Endothelial cell (in vitro differentiated cells): ENCODE measurements at regions not wholly inside any gene's neighbourhood (a gene's known extent, or its start where the extent isn't known, plus 50 kb on each side); places are given as distances from the start of the nearest gene placed in this dataset.
"Not testable (repeated sequence)": the region's sequence is repeated elsewhere in the genome, so short reads cannot be mapped to it uniquely, and the experiment has no call there.

Experiments
- DNase-seq: peaks from one replicate; pipeline ENCODE4 v3.0.0; 2021; ENCODE audit warnings: low spot score
- H3K27ac Mint-ChIP-seq: one replicate; pipeline ENCODE4 v1.8.0; 2021; ENCODE audit warnings: mixed read lengths, inconsistent platforms; ENCODE audit not compliant: unreplicated experiment
- H3K27me3 Mint-ChIP-seq: one replicate; pipeline ENCODE4 v1.8.0; 2021; ENCODE audit warnings: mild to moderate bottlenecking, moderate library complexity, mixed read lengths, inconsistent platforms; ENCODE audit not compliant: unreplicated experiment
- H3K36me3 Mint-ChIP-seq: one replicate; pipeline ENCODE4 v1.8.0; 2021; ENCODE audit warnings: mild to moderate bottlenecking, low read depth, mixed read lengths, inconsistent platforms; ENCODE audit not compliant: unreplicated experiment
- H3K4me1 Mint-ChIP-seq: one replicate; pipeline ENCODE4 v1.8.0; 2021; ENCODE audit warnings: mild to moderate bottlenecking, mixed read lengths, inconsistent platforms; ENCODE audit not compliant: unreplicated experiment
- H3K4me3 Mint-ChIP-seq: one replicate; pipeline ENCODE4 v1.8.0; 2021; ENCODE audit warnings: mild to moderate bottlenecking, mixed read lengths, inconsistent platforms; ENCODE audit not compliant: unreplicated experiment
- H3K9me3 Mint-ChIP-seq: one replicate; pipeline ENCODE4 v1.8.0; 2021; ENCODE audit warnings: mixed read lengths, inconsistent platforms; ENCODE audit not compliant: unreplicated experiment
- TF ChIP-seq, protein P1 (sequence below): fragments of 200-600 bp; sonication (generic); IDR thresholded peaks from one replicate; pipeline ENCODE4 v1.5.0; 2021; ENCODE audit warnings: antibody characterized with exemption; ENCODE audit not compliant: unreplicated experiment

- peaks cover 3% of the 10 kb centered on the region for H3K36me3 Mint-ChIP-seq
- H3K27ac Mint-ChIP-seq: no peak overlapping the region
- TF ChIP-seq, protein P1, sequence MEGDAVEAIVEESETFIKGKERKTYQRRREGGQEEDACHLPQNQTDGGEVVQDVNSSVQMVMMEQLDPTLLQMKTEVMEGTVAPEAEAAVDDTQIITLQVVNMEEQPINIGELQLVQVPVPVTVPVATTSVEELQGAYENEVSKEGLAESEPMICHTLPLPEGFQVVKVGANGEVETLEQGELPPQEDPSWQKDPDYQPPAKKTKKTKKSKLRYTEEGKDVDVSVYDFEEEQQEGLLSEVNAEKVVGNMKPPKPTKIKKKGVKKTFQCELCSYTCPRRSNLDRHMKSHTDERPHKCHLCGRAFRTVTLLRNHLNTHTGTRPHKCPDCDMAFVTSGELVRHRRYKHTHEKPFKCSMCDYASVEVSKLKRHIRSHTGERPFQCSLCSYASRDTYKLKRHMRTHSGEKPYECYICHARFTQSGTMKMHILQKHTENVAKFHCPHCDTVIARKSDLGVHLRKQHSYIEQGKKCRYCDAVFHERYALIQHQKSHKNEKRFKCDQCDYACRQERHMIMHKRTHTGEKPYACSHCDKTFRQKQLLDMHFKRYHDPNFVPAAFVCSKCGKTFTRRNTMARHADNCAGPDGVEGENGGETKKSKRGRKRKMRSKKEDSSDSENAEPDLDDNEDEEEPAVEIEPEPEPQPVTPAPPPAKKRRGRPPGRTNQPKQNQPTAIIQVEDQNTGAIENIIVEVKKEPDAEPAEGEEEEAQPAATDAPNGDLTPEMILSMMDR: no peak
- H3K4me1 Mint-ChIP-seq: no peaks in the 10 kb centered on the region
- H3K27me3 Mint-ChIP-seq: peaks cover 2% of the 10 kb centered on the region
- DNase-seq: no peak
- no peak overlapping the region for H3K4me3 Mint-ChIP-seq
- H3K9me3 Mint-ChIP-seq: no peaks in the 10 kb centered on the region
Measured at GRCh38 chr1:90864681-90865080, 147.6 kb upstream of the BARHL2 start.

DNA sequence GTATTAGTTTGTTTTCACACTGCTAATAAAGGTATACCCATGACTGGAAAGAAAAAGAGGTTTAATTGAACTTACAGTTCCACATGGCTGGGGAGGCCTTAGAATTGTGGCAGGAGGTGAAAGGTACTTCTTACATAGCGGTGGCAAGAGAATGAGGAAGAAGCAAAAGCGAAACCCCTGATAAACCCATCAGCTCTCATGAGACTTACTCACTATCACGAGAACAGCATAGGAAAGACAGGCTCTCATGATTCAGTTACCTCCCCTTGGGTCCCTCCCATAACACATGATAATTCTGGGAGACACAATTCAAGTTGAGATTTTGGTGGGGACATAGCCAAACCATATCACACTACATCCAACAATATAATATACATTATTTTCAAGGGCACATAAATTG, 145.7 kb upstream of the BARHL2 start:
- Mint-ChIP-seq H3K4me1 (no peaks in the 10 kb centered on the region), H3K27ac (no peak overlapping the region), H3K36me3 (peaks cover 3% of the 10 kb centered on the region), H3K9me3 (no peaks in the 10 kb centered on the region), H3K27me3 (peaks cover 3% of the 10 kb centered on the region), H3K4me3 (no peak overlapping the region)
- no peak for DNase-seq
- TF ChIP-seq, protein P1: no peak

GRCh38 chr1:90861421-90861820, 144.3 kb upstream of the BARHL2 start:
- not testable (repeated sequence) for H3K4me1 Mint-ChIP-seq, DNase-seq, H3K4me3 Mint-ChIP-seq, H3K27ac Mint-ChIP-seq, H3K9me3 Mint-ChIP-seq, H3K27me3 Mint-ChIP-seq, H3K36me3 Mint-ChIP-seq

- no peak overlapping the region for H3K4me3 Mint-ChIP-seq
- TF ChIP-seq, protein P1: no peak
- no peaks in the 10 kb centered on the region for H3K9me3 Mint-ChIP-seq
- H3K4me1 Mint-ChIP-seq: no peaks in the 10 kb centered on the region
- DNase-seq: no peak
- no peak overlapping the region for H3K27ac Mint-ChIP-seq
- H3K27me3 Mint-ChIP-seq: peaks cover 11% of the 10 kb centered on the region
- H3K36me3 Mint-ChIP-seq: peaks cover 7% of the 10 kb centered on the region
Measured at GRCh38 chr1:90856463-90857007, 139.4 kb upstream of the BARHL2 start.

DNA sequence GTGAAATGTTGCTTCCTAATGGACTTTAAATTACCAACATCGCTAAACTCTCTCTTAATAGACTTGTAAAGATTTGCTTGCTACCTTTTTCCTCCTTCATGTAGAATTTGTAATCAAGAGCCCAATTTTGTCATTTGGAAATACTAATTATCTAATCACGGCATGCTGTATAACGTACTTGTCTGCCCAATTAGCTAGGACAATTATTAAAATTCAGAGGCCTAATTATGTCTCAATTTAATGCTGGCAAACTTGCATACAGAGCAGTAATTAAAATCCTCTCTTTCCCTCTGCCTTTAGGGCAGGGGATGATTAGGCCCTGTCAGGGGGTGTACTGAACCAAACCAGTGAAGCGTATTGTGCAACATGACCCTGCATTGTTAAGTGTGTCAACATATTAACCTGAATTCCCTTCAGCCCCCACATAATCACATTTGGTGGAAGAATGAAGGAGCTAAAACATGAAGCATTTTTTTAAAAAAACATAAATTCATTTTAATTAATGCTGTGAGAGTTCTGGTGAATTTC, 137.4 kb upstream of the BARHL2 start:
- H3K9me3 Mint-ChIP-seq: no peaks in the 10 kb centered on the region
- DNase-seq: no peak
- H3K27me3 Mint-ChIP-seq: peaks cover 10% of the 10 kb centered on the region
- TF ChIP-seq, protein P1: no peak
- no peaks in the 10 kb centered on the region for H3K4me1 Mint-ChIP-seq
- no peak overlapping the region for H3K4me3 Mint-ChIP-seq
- no peak overlapping the region for H3K27ac Mint-ChIP-seq
- peaks cover 4% of the 10 kb centered on the region for H3K36me3 Mint-ChIP-seq

GRCh38 chr1:90851711-90852050, 134.6 kb upstream of the BARHL2 start:
- no peak overlapping the region for H3K27ac Mint-ChIP-seq
- TF ChIP-seq, protein P1: no peak
- H3K27me3 Mint-ChIP-seq: peaks cover 8% of the 10 kb centered on the region
- DNase-seq: no peak
- peaks cover 4% of the 10 kb centered on the region for H3K36me3 Mint-ChIP-seq
- H3K9me3 Mint-ChIP-seq: no peaks in the 10 kb centered on the region
- H3K4me1 Mint-ChIP-seq: no peaks in the 10 kb centered on the region
- peak overlapping the region; percentile 87 for H3K4me3 Mint-ChIP-seq
